DOHH2 (cell line): ENCODE measurements at regions not wholly inside any gene's neighbourhood (a gene's known extent, or its start where the extent isn't known, plus 50 kb on each side); places are given as distances from the start of the nearest gene placed in this dataset.

ENCODE experiments used
- H3F3A ChIP-seq: fragments of 200-600 bp; sonication (generic), shearing (Covaris generic); 2 replicates; pipeline ENCODE4 v1.6.0; 2016; ENCODE audit warnings: antibody characterized with exemption, mild to moderate bottlenecking; ENCODE audit not compliant: control insufficient read depth, insufficient read depth
- H3K27ac ChIP-seq: fragments of 200-600 bp; sonication (generic); 2 replicates; pipeline ENCODE4 v1.5.1; 2014; ENCODE audit warnings: low read depth, mild to moderate bottlenecking, low read length, moderate library complexity
- H3K27me3 ChIP-seq: fragments of 200-600 bp; sonication (generic); 2 replicates; pipeline ENCODE4 v1.6.1; 2014; ENCODE audit warnings: mild to moderate bottlenecking, low read length, mixed read lengths; ENCODE audit not compliant: control insufficient read depth
- H3K36me3 ChIP-seq: fragments of 200-600 bp; sonication (generic); 2 replicates; pipeline ENCODE4 v1.6.1; 2014; ENCODE audit warnings: mild to moderate bottlenecking, low read length, moderate library complexity, mixed read lengths; ENCODE audit not compliant: control insufficient read depth
- H3K4me1 ChIP-seq: fragments of 200-600 bp; sonication (generic); 2 replicates; pipeline ENCODE4 v1.6.1; 2014; ENCODE audit warnings: mild to moderate bottlenecking, low read length, mixed read lengths; ENCODE audit not compliant: control insufficient read depth
- H3K4me2 ChIP-seq: fragments of 200-600 bp; sonication (generic); 2 replicates; pipeline ENCODE4 v1.6.0; 2014; ENCODE audit warnings: mild to moderate bottlenecking, low read length, moderate library complexity
- H3K4me3 ChIP-seq: fragments of 200-600 bp; sonication (generic); 2 replicates; pipeline ENCODE4 v1.5.1; 2014; ENCODE audit warnings: mild to moderate bottlenecking, low read length, mixed read lengths
- H3K79me2 ChIP-seq: fragments of 200-600 bp; sonication (generic); 2 replicates; pipeline ENCODE4 v1.6.1; 2014; ENCODE audit warnings: mild to moderate bottlenecking, low read length, mixed read lengths; ENCODE audit not compliant: control insufficient read depth
- H3K9me2 ChIP-seq: fragments of 200-600 bp; sonication (generic); replicated peaks from 2 replicates; pipeline ENCODE4 v1.6.1; 2014; ENCODE audit warnings: mild to moderate bottlenecking, low read length, mixed read lengths; ENCODE audit not compliant: control insufficient read depth
- H3K9me3 ChIP-seq: fragments of 200-600 bp; sonication (generic); 2 replicates; pipeline ENCODE4 v1.6.1; 2014; ENCODE audit warnings: antibody characterized with exemption, low read length, mixed read lengths; ENCODE audit not compliant: control insufficient read depth, insufficient read depth
- H4K20me1 ChIP-seq: fragments of 200-600 bp; sonication (generic); 2 replicates; pipeline ENCODE4 v1.6.0; 2014; ENCODE audit warnings: low read depth, mild to moderate bottlenecking, antibody characterized with exemption, low read length, moderate library complexity; ENCODE audit not compliant: control insufficient read depth, insufficient read depth
- CTCF ChIP-seq: fragments of 200-600 bp; sonication (generic); IDR thresholded peaks from one replicate; pipeline ENCODE4 v1.5.1; 2014; ENCODE audit warnings: antibody characterized with exemption, mild to moderate bottlenecking, low read depth, low read length; ENCODE audit not compliant: poor library complexity, severe bottlenecking
- EZH2phosphoT487 ChIP-seq: fragments of 200-600 bp; sonication (generic); IDR thresholded peaks from 2 replicates; pipeline ENCODE4 v1.6.1; 2017; ENCODE audit warnings: borderline replicate concordance, mild to moderate bottlenecking, antibody characterized with exemption, low read length, moderate library complexity, mixed read lengths

- no peaks in the 10 kb centered on the region for H3K36me3 ChIP-seq
- no peaks in the 10 kb centered on the region for H3K9me2 ChIP-seq
- H3K4me2 ChIP-seq: no peak overlapping the region
- H3K9me3 ChIP-seq: no peaks in the 10 kb centered on the region
- TF ChIP-seq CTCF (no peak), EZH2phosphoT487 (no peak)
- H3K79me2 ChIP-seq: no peaks in the 10 kb centered on the region
- H3K4me1 ChIP-seq: no peaks in the 10 kb centered on the region
- no peaks in the 10 kb centered on the region for H3K27me3 ChIP-seq
- H3K4me3 ChIP-seq: no peak overlapping the region
- no peak overlapping the region for H3K27ac ChIP-seq
- H3F3A ChIP-seq: no peaks in the 10 kb centered on the region
- no peaks in the 10 kb centered on the region for H4K20me1 ChIP-seq
These were observed 374.7 kb upstream of the FAM241A start for GRCh38 chr4:111770514-111770913.

GRCh38 chr4:111773858-111774257, 371.4 kb upstream of the FAM241A start:
- no peaks in the 10 kb centered on the region for H3K36me3 ChIP-seq
- no peaks in the 10 kb centered on the region for H3K4me1 ChIP-seq
- no peaks in the 10 kb centered on the region for H3K9me2 ChIP-seq
- H3K79me2 ChIP-seq: no peaks in the 10 kb centered on the region
- no peaks in the 10 kb centered on the region for H3K9me3 ChIP-seq
- no peak overlapping the region for H3K4me2 ChIP-seq
- TF ChIP-seq EZH2phosphoT487: no peak
- no peak for TF ChIP-seq CTCF
- no peaks in the 10 kb centered on the region for H3K27me3 ChIP-seq
- no peaks in the 10 kb centered on the region for H4K20me1 ChIP-seq
- H3K4me3 ChIP-seq: no peak overlapping the region
- no peaks in the 10 kb centered on the region for H3F3A ChIP-seq
- no peak overlapping the region for H3K27ac ChIP-seq

GRCh38 chr4:111775556-111776297, 369.5 kb upstream of the FAM241A start:
- no peak for TF ChIP-seq EZH2phosphoT487
- no peak for TF ChIP-seq CTCF
- H3K9me2 ChIP-seq: no peaks in the 10 kb centered on the region

More at GRCh38 chr4:111775556-111776297, 369.5 kb upstream of the FAM241A start:
- Histone ChIP-seq H3K36me3 (no peaks in the 10 kb centered on the region), H3K4me3 (no peak overlapping the region), H3K79me2 (no peaks in the 10 kb centered on the region), H3F3A (no peaks in the 10 kb centered on the region), H3K9me3 (no peaks in the 10 kb centered on the region), H3K27ac (no peak overlapping the region), H3K4me1 (no peaks in the 10 kb centered on the region), H3K27me3 (no peaks in the 10 kb centered on the region), H4K20me1 (no peaks in the 10 kb centered on the region), H3K4me2 (no peak overlapping the region)
